Loucy (cell line): ENCODE measurements at regions not wholly inside any gene's neighbourhood (a gene's known extent, or its start where the extent isn't known, plus 50 kb on each side); places are given as distances from the start of the nearest gene placed in this dataset.

Experiments
- CTCF ChIP-seq: fragments of 200-600 bp; sonication (generic); conservative IDR thresholded peaks from 2 replicates; pipeline ENCODE4 v1.5.1; 2014; ENCODE audit warnings: mild to moderate bottlenecking, antibody characterized with exemption, low read length
- EZH2phosphoT487 ChIP-seq: fragments of 200-600 bp; IDR thresholded peaks from 2 replicates; pipeline ENCODE4 v1.6.1; 2018; ENCODE audit warnings: antibody characterized with exemption, mild to moderate bottlenecking, moderate library complexity, borderline replicate concordance

DNA sequence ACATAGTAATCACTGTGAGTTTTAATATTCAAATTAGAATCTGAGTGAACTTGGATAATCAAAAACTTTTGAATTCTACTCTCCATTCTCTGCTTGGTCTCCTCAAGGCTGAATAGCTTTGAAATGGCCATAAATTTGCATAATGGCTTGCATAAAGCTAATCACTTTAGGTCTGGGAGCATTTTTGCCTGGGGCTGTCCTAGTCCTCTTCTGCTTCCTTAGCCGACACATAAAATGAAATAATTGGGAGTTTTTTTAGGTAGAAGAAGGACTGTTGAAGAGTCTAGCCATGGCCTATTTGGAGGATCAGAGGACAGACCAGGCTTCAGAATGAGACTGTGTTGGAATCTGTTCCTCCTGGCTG is 91.4 kb upstream of the EEF2KMT start:
- no peak for TF ChIP-seq CTCF
- TF ChIP-seq EZH2phosphoT487 = no peak
